ENCODE measurements at regions not wholly inside any gene's neighbourhood (a gene's known extent, or its start where the extent isn't known, plus 50 kb on each side); places are given as distances from the start of the nearest gene placed in this dataset.
"Not testable (repeated sequence)": the region's sequence is repeated elsewhere in the genome, so short reads cannot be mapped to it uniquely, and the experiment has no call there.

GRCh38 chr10:53253221-53253620, 480.6 kb upstream of the MBL2 start:
- H3K27me3 Mint-ChIP-seq (ENCODE audit: insufficient read depth), result no peaks in the 10 kb centered on the region
- intact Hi-C loops (cut with micrococcal nuclease), result no loop called here
- H3K4me1 Mint-ChIP-seq (ENCODE audit: low read depth), result no peaks in the 10 kb centered on the region
- H3K9me3 Mint-ChIP-seq, result peaks cover 4% of the 10 kb centered on the region
- no peak overlapping the region for H3K4me3 Mint-ChIP-seq
- no peaks in the 10 kb centered on the region for H3K36me3 Mint-ChIP-seq (ENCODE audit: low read depth)
- no peak for DNase-seq (ENCODE audit: low spot score)
- no peak overlapping the region for H3K27ac Mint-ChIP-seq

GRCh38 chr10:53239873-53240272, 467.3 kb upstream of the MBL2 start:
- Mint-ChIP-seq H3K27ac (no peak overlapping the region), H3K9me3 (no peaks in the 10 kb centered on the region), H3K36me3 (ENCODE audit: low read depth) (no peaks in the 10 kb centered on the region), H3K27me3 (ENCODE audit: insufficient read depth) (no peaks in the 10 kb centered on the region), H3K4me3 (no peak overlapping the region), H3K4me1 (ENCODE audit: low read depth) (no peaks in the 10 kb centered on the region)
- DNase-seq (ENCODE audit: low spot score), result no peak
- intact Hi-C loops (cut with micrococcal nuclease), result no loop called here

- intact Hi-C loops (cut with micrococcal nuclease), result no loop called here
- H3K4me1 Mint-ChIP-seq (ENCODE audit: low read depth), result no peaks in the 10 kb centered on the region
- H3K27me3 Mint-ChIP-seq (ENCODE audit: insufficient read depth), result no peaks in the 10 kb centered on the region
- no peak overlapping the region for H3K27ac Mint-ChIP-seq
- DNase-seq (ENCODE audit: low spot score), result no peak
- H3K4me3 Mint-ChIP-seq, result no peak overlapping the region
- H3K36me3 Mint-ChIP-seq (ENCODE audit: low read depth), result no peaks in the 10 kb centered on the region
- no peaks in the 10 kb centered on the region for H3K9me3 Mint-ChIP-seq
Observed at GRCh38 chr10:53236941-53237340, 464.4 kb upstream of the MBL2 start.

GRCh38 chr10:53233749-53234148, 461.2 kb upstream of the MBL2 start:
- DNase-seq (ENCODE audit: low spot score), result no peak
- Mint-ChIP-seq H3K27me3 (ENCODE audit: insufficient read depth) (no peaks in the 10 kb centered on the region), H3K9me3 (no peaks in the 10 kb centered on the region), H3K4me1 (ENCODE audit: low read depth) (no peaks in the 10 kb centered on the region), H3K27ac (no peak overlapping the region), H3K4me3 (no peak overlapping the region), H3K36me3 (ENCODE audit: low read depth) (no peaks in the 10 kb centered on the region)
- intact Hi-C loops (cut with micrococcal nuclease), result no loop called here

- no peak overlapping the region for H3K4me3 Mint-ChIP-seq
- no peaks in the 10 kb centered on the region for H3K36me3 Mint-ChIP-seq (ENCODE audit: low read depth)
- no peak overlapping the region for H3K27ac Mint-ChIP-seq
- intact Hi-C loops (cut with micrococcal nuclease), result no loop called here
- no peaks in the 10 kb centered on the region for H3K4me1 Mint-ChIP-seq (ENCODE audit: low read depth)
- no peak for DNase-seq (ENCODE audit: low spot score)
- H3K9me3 Mint-ChIP-seq, result peaks cover 6% of the 10 kb centered on the region
- no peaks in the 10 kb centered on the region for H3K27me3 Mint-ChIP-seq (ENCODE audit: insufficient read depth)
Observed at GRCh38 chr10:53230651-53231050, 458.1 kb upstream of the MBL2 start.

GRCh38 chr10:53223851-53224250, 451.3 kb upstream of the MBL2 start:
- intact Hi-C loops (cut with micrococcal nuclease), result no loop called here
- Mint-ChIP-seq H3K4me1 (ENCODE audit: low read depth) (no peaks in the 10 kb centered on the region), H3K9me3 (peaks cover 6% of the 10 kb centered on the region), H3K27ac (no peak overlapping the region), H3K27me3 (ENCODE audit: insufficient read depth) (no peaks in the 10 kb centered on the region), H3K4me3 (no peak overlapping the region), H3K36me3 (ENCODE audit: low read depth) (no peaks in the 10 kb centered on the region)
- DNase-seq (ENCODE audit: low spot score), result no peak

- intact Hi-C loops (cut with micrococcal nuclease), result no loop called here
- peaks cover 6% of the 10 kb centered on the region for H3K9me3 Mint-ChIP-seq
- H3K4me1 Mint-ChIP-seq (ENCODE audit: low read depth), result no peaks in the 10 kb centered on the region
- no peak overlapping the region for H3K4me3 Mint-ChIP-seq
- no peaks in the 10 kb centered on the region for H3K36me3 Mint-ChIP-seq (ENCODE audit: low read depth)
- no peaks in the 10 kb centered on the region for H3K27me3 Mint-ChIP-seq (ENCODE audit: insufficient read depth)
- no peak overlapping the region for H3K27ac Mint-ChIP-seq
- DNase-seq (ENCODE audit: low spot score), result no peak
Observed at GRCh38 chr10:53222806-53223205, 450.2 kb upstream of the MBL2 start.

GRCh38 chr10:53209944-53210611, 437.5 kb upstream of the MBL2 start:
- H3K4me3 Mint-ChIP-seq, result no peak overlapping the region
- intact Hi-C loops (cut with micrococcal nuclease), result no loop called here
- no peaks in the 10 kb centered on the region for H3K9me3 Mint-ChIP-seq
- no peaks in the 10 kb centered on the region for H3K36me3 Mint-ChIP-seq (ENCODE audit: low read depth)
- DNase-seq (ENCODE audit: low spot score), result no peak
- no peaks in the 10 kb centered on the region for H3K4me1 Mint-ChIP-seq (ENCODE audit: low read depth)
- H3K27ac Mint-ChIP-seq, result no peak overlapping the region
- no peaks in the 10 kb centered on the region for H3K27me3 Mint-ChIP-seq (ENCODE audit: insufficient read depth)

GRCh38 chr10:53183733-53184132, 411.1 kb upstream of the MBL2 start:
- no peaks in the 10 kb centered on the region for H3K36me3 Mint-ChIP-seq (ENCODE audit: low read depth)
- H3K27ac Mint-ChIP-seq, result no peak overlapping the region
- H3K9me3 Mint-ChIP-seq, result peaks cover 18% of the 10 kb centered on the region
- no peak overlapping the region for H3K4me3 Mint-ChIP-seq
- no peaks in the 10 kb centered on the region for H3K4me1 Mint-ChIP-seq (ENCODE audit: low read depth)
- intact Hi-C loops (cut with micrococcal nuclease), result no loop called here
- no peaks in the 10 kb centered on the region for H3K27me3 Mint-ChIP-seq (ENCODE audit: insufficient read depth)
- DNase-seq (ENCODE audit: low spot score), result no peak

- DNase-seq (ENCODE audit: low spot score), result no peak
- H3K4me1 Mint-ChIP-seq (ENCODE audit: low read depth), result no peaks in the 10 kb centered on the region
- H3K9me3 Mint-ChIP-seq, result no peaks in the 10 kb centered on the region
- H3K4me3 Mint-ChIP-seq, result no peak overlapping the region
- H3K27me3 Mint-ChIP-seq (ENCODE audit: insufficient read depth), result no peaks in the 10 kb centered on the region
- intact Hi-C loops (cut with micrococcal nuclease), result no loop called here
- H3K27ac Mint-ChIP-seq, result no peak overlapping the region
- no peaks in the 10 kb centered on the region for H3K36me3 Mint-ChIP-seq (ENCODE audit: low read depth)
Observed at GRCh38 chr10:53177468-53177867, 404.9 kb upstream of the MBL2 start.

- H3K36me3 Mint-ChIP-seq (ENCODE audit: low read depth), result no peaks in the 10 kb centered on the region
- no peak overlapping the region for H3K27ac Mint-ChIP-seq
Observed at GRCh38 chr10:53166325-53166724, 393.7 kb upstream of the MBL2 start.

GRCh38 chr10:53162856-53163255, 390.3 kb upstream of the MBL2 start:
- no peak overlapping the region for H3K4me3 Mint-ChIP-seq
- no peak overlapping the region for H3K27ac Mint-ChIP-seq

More at GRCh38 chr10:53166325-53166724, 393.7 kb upstream of the MBL2 start:
- H3K4me1 Mint-ChIP-seq (ENCODE audit: low read depth), result no peaks in the 10 kb centered on the region
- DNase-seq (ENCODE audit: low spot score), result no peak
- no peak overlapping the region for H3K4me3 Mint-ChIP-seq
- H3K9me3 Mint-ChIP-seq, result no peaks in the 10 kb centered on the region
- no peaks in the 10 kb centered on the region for H3K27me3 Mint-ChIP-seq (ENCODE audit: insufficient read depth)
- intact Hi-C loops (cut with micrococcal nuclease), result no loop called here

GRCh38 chr10:53161231-53161630, 388.6 kb upstream of the MBL2 start:
- H3K4me3 Mint-ChIP-seq, result no peak overlapping the region

More at GRCh38 chr10:53162856-53163255, 390.3 kb upstream of the MBL2 start:
- Mint-ChIP-seq H3K36me3 (ENCODE audit: low read depth) (no peaks in the 10 kb centered on the region), H3K4me1 (ENCODE audit: low read depth) (no peaks in the 10 kb centered on the region), H3K27me3 (ENCODE audit: insufficient read depth) (no peaks in the 10 kb centered on the region), H3K9me3 (no peaks in the 10 kb centered on the region)
- no peak for DNase-seq (ENCODE audit: low spot score)
- intact Hi-C loops (cut with micrococcal nuclease), result no loop called here

GRCh38 chr10:53155674-53156073, 383.1 kb upstream of the MBL2 start:
- intact Hi-C loops (cut with micrococcal nuclease); H3K27ac Mint-ChIP-seq; H3K27me3 Mint-ChIP-seq (ENCODE audit: insufficient read depth); H3K9me3 Mint-ChIP-seq; DNase-seq (ENCODE audit: low spot score); H3K4me1 Mint-ChIP-seq (ENCODE audit: low read depth); H3K36me3 Mint-ChIP-seq (ENCODE audit: low read depth); H3K4me3 Mint-ChIP-seq: not testable (repeated sequence)

More at GRCh38 chr10:53161231-53161630, 388.6 kb upstream of the MBL2 start:
- no peaks in the 10 kb centered on the region for H3K4me1 Mint-ChIP-seq (ENCODE audit: low read depth)
- no peak for DNase-seq (ENCODE audit: low spot score)
- H3K9me3 Mint-ChIP-seq, result no peaks in the 10 kb centered on the region
- intact Hi-C loops (cut with micrococcal nuclease), result no loop called here
- H3K27me3 Mint-ChIP-seq (ENCODE audit: insufficient read depth), result no peaks in the 10 kb centered on the region
- no peak overlapping the region for H3K27ac Mint-ChIP-seq
- H3K36me3 Mint-ChIP-seq (ENCODE audit: low read depth), result no peaks in the 10 kb centered on the region
